ENCODE measurements at regions not wholly inside any gene's neighbourhood (a gene's known extent, or its start where the extent isn't known, plus 50 kb on each side); places are given as distances from the start of the nearest gene placed in this dataset.

- ChIA-PET CTCF (ENCODE audit: low intra/inter-chr PET ratio) (no interaction called here), POLR2A (no interaction called here)
- no peak for FAIRE-seq
- no peaks in the 10 kb centered on the region for H3K4me1 ChIP-seq (replicated peaks in 1 of 2; ENCODE audit: control insufficient read depth in 2 of 2, insufficient read depth in 2 of 2, low read length in 2 of 2)
- no peak overlapping the region for H3K9ac ChIP-seq (ENCODE audit: insufficient read depth in 1 of 2, low read depth in 2 of 2, low read length in 2 of 2)
- H3K27ac ChIP-seq (ENCODE audit: extremely low read depth, low read depth, low read length) = no peak overlapping the region
- no peak overlapping the region for H3K4me3 ChIP-seq
- in situ Hi-C loops (cut with MboI) = no loop called here
- ATAC-seq = peak; percentile 60
- no peaks in the 10 kb centered on the region for H3K9me3 ChIP-seq (replicated peaks; ENCODE audit: control insufficient read depth, insufficient read depth, low read depth, low read length)
- H4K20me1 ChIP-seq (replicated peaks; ENCODE audit: control insufficient read depth, insufficient read depth, low read length) = no peaks in the 10 kb centered on the region
- peak in 1 of 4 experiments; percentile 7 for DNase-seq (ENCODE audit: extremely low read depth in 1 of 4, low spot score in 3 of 4)
- TF ChIP-seq TEAD4 (IDR thresholded peaks at IDR 0.05; ENCODE audit: low read length) = no peak
- TF ChIP-seq TEAD4 (CRISPR knock-in tag; IDR thresholded peaks at IDR 0.05; ENCODE audit: borderline replicate concordance) = no peak
- TF ChIP-seq KDM1A (IDR thresholded peaks at IDR 0.05) = peak; percentile 36 to 61; a peak in 3 of 4 replicates
- TF ChIP-seq ZNF253 (CRISPR knock-in tag; conservative IDR thresholded peaks at IDR 0.05) = no peak
- no peaks in the 10 kb centered on the region for H3K36me3 ChIP-seq (ENCODE audit: control insufficient read depth, insufficient read depth, low read length)
- H3K4me2 ChIP-seq (ENCODE audit: insufficient read depth, low read length) = no peak overlapping the region
- intact Hi-C loops (cut with micrococcal nuclease) = no loop called here
- no peaks in the 10 kb centered on the region for H3K79me2 ChIP-seq (ENCODE audit: control insufficient read depth, insufficient read depth, low read length)
- 2% methylated on average over 7 of the region's 7 CpGs for WGBS (ENCODE audit: insufficient coverage, low coverage, missing lambda C conversion rate)
- no TSS peak for BruUV-seq (replicated peaks)
- H3K9me1 ChIP-seq (ENCODE audit: control insufficient read depth, insufficient read depth, low read length) = no peaks in the 10 kb centered on the region
- no peaks in the 10 kb centered on the region; a peak in 2 of 5 replicates for H3K27me3 ChIP-seq (ENCODE audit: control insufficient read depth in 2 of 2, insufficient read depth in 2 of 2, low read length in 2 of 2)
- no peak overlapping the region for H2AFZ ChIP-seq (ENCODE audit: low read depth, low read length)
Observed at GRCh38 chr10:29712108-29712507, 77.3 kb upstream of the SVIL start.

- no peaks in the 10 kb centered on the region for H3K79me2 ChIP-seq (ENCODE audit: control insufficient read depth, insufficient read depth, low read length)
- in situ Hi-C loops (cut with MboI) (no loop called here), intact Hi-C loops (cut with micrococcal nuclease) (no loop called here)
- ChIA-PET CTCF (ENCODE audit: low intra/inter-chr PET ratio) (no interaction called here), POLR2A (interaction anchor here (0.6 kb wide), 2 partner anchors 233 to 1137 kb away, joined by 3 read pairs; no protein-coding TSS in a partner anchor)
- DNase-seq (ENCODE audit: extremely low read depth in 1 of 4, low spot score in 3 of 4) = no peak
- no peaks in the 10 kb centered on the region for H4K20me1 ChIP-seq (replicated peaks; ENCODE audit: control insufficient read depth, insufficient read depth, low read length)
- no peak for ATAC-seq
- no peaks in the 10 kb centered on the region for H3K9me3 ChIP-seq (replicated peaks; ENCODE audit: control insufficient read depth, insufficient read depth, low read depth, low read length)
- no peaks in the 10 kb centered on the region; a peak in 2 of 5 replicates for H3K27me3 ChIP-seq (ENCODE audit: control insufficient read depth in 2 of 2, insufficient read depth in 2 of 2, low read length in 2 of 2)
- H3K27ac ChIP-seq (ENCODE audit: extremely low read depth, low read depth, low read length) = no peak overlapping the region
- H2AFZ ChIP-seq (ENCODE audit: low read depth, low read length) = no peak overlapping the region
- no TSS peak for BruUV-seq (replicated peaks)
- no peak overlapping the region for H3K4me3 ChIP-seq
- 1% methylated on average over 8 of the region's 8 CpGs for WGBS (ENCODE audit: insufficient coverage, low coverage, missing lambda C conversion rate)
- H3K9ac ChIP-seq (ENCODE audit: insufficient read depth in 1 of 2, low read depth in 2 of 2, low read length in 2 of 2) = no peak overlapping the region
- FAIRE-seq = no peak
- no peaks in the 10 kb centered on the region for H3K4me1 ChIP-seq (replicated peaks in 1 of 2; ENCODE audit: control insufficient read depth in 2 of 2, insufficient read depth in 2 of 2, low read length in 2 of 2)
- H3K4me2 ChIP-seq (ENCODE audit: insufficient read depth, low read length) = no peak overlapping the region
- no peaks in the 10 kb centered on the region for H3K9me1 ChIP-seq (ENCODE audit: control insufficient read depth, insufficient read depth, low read length)
- H3K36me3 ChIP-seq (ENCODE audit: control insufficient read depth, insufficient read depth, low read length) = no peaks in the 10 kb centered on the region
- no peak for TF ChIP-seq ZNF263 (CRISPR knock-in tag; IDR thresholded peaks at IDR 0.05; ENCODE audit: borderline replicate concordance)
- TF ChIP-seq, protein P1, sequence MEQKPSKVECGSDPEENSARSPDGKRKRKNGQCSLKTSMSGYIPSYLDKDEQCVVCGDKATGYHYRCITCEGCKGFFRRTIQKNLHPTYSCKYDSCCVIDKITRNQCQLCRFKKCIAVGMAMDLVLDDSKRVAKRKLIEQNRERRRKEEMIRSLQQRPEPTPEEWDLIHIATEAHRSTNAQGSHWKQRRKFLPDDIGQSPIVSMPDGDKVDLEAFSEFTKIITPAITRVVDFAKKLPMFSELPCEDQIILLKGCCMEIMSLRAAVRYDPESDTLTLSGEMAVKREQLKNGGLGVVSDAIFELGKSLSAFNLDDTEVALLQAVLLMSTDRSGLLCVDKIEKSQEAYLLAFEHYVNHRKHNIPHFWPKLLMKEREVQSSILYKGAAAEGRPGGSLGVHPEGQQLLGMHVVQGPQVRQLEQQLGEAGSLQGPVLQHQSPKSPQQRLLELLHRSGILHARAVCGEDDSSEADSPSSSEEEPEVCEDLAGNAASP (IDR thresholded peaks at IDR 0.05) = no peak
- TF ChIP-seq ZNF644 (tag; IDR thresholded peaks at IDR 0.05; ENCODE audit: low read depth) = no peak
- TF ChIP-seq PTRF (tag; IDR thresholded peaks at IDR 0.05) = no peak
- no peak for TF ChIP-seq MLX (CRISPR knock-in tag; conservative IDR thresholded peaks at IDR 0.05)
- TF ChIP-seq TCF3 (CRISPR knock-in tag; IDR thresholded peaks at IDR 0.05) = no peak
- no peak for TF ChIP-seq ESRRA (IDR thresholded peaks at IDR 0.05; ENCODE audit: borderline replicate concordance, low read depth)
- TF ChIP-seq KLF1 (tag; IDR thresholded peaks at IDR 0.05) = no peak
- TF ChIP-seq BRF2 (IDR thresholded peaks at IDR 0.05; ENCODE audit: borderline replicate concordance, insufficient read depth, insufficient read length) = no peak
- TF ChIP-seq EGR1 (conservative IDR thresholded peaks at IDR 0.05) = no peak
- TF ChIP-seq KAT7 (CRISPR knock-in tag; IDR thresholded peaks at IDR 0.05; ENCODE audit: borderline replicate concordance) = no peak
- no peak for TF ChIP-seq TARDBP (IDR thresholded peaks at IDR 0.05)
Observed at GRCh38 chr10:29710128-29710527, 75.4 kb upstream of the SVIL start.

Data from K562 (cell line).